B cell (primary cell): ENCODE measurements at regions not wholly inside any gene's neighbourhood (a gene's known extent, or its start where the extent isn't known, plus 50 kb on each side); places are given as distances from the start of the nearest gene placed in this dataset.
A peak's percentile ranks its signal among the peaks of the same experiment; 100 is the strongest.

Experiments
- ATAC-seq: fragments of 200-7000 bp; cut with Tn5 transposase; one replicate; pipeline ENCODE4 v1.10.0; 2021; ENCODE audit warnings: low read depth, mild to moderate bottlenecking, moderate number of reproducible peaks, moderate library complexity
- CTCF ChIA-PET: fragments of 350-600 bp; sonication (Branson Sonifier 250); formaldehyde crosslinking; loops from one replicate; lab custom pipeline; 2021; ENCODE audit warnings: antibody characterized with exemption, inconsistent platforms; lab: Charles Lee
- POLR2A ChIA-PET: fragments of 350-600 bp; sonication (Branson Sonifier 250); formaldehyde crosslinking; loops from one replicate; lab custom pipeline; 2021; ENCODE audit warnings: antibody characterized with exemption; lab: Charles Lee
- DNase-seq: peaks from one replicate; pipeline ENCODE4 v3.0.0; 2013
- H2AFZ ChIP-seq: 2 replicates; pipeline ENCODE4 v1.6.1; 2012; ENCODE audit warnings: mild to moderate bottlenecking, low read depth, low read length; ENCODE audit not compliant: insufficient read depth, poor library complexity, severe bottlenecking
- H3K27ac ChIP-seq, 2 donors: 1 replicate in 1 of 2; 2 replicates in 1 of 2; pipeline ENCODE4 v1.5.1; 2012 to 2013; ENCODE audit warnings: low read length in 2 of 2, mild to moderate bottlenecking in 2 of 2, moderate library complexity in 1 of 2
- H3K27me3 ChIP-seq, 4 experiments: fragments of 200-600 bp in 1 of 4; sonication (generic) in 1 of 4; replicated peaks in 1 of 4; 1 replicate in 2 of 4; 2 replicates in 2 of 4; pipeline versions ENCODE4 v1.6.1 to v1.7.0; 2013 to 2016; ENCODE audit warnings: low read length in 3 of 4, mild to moderate bottlenecking in 2 of 4, mixed read lengths in 1 of 4, moderate library complexity in 1 of 4; ENCODE audit not compliant: insufficient read depth in 4 of 4, control insufficient read depth in 3 of 4; ENCODE audit errors: control extremely low read depth in 1 of 4
- H3K36me3 ChIP-seq, 2 experiments: replicated peaks in 1 of 2; 1 replicate in 1 of 2; 2 replicates in 1 of 2; pipeline versions ENCODE4 v1.6.1 to v1.7.1; 2013; ENCODE audit warnings: low read length in 1 of 2; ENCODE audit not compliant: insufficient read depth in 2 of 2, control insufficient read depth in 1 of 2; ENCODE audit errors: control extremely low read depth in 1 of 2, extremely low read depth in 1 of 2
- H3K4me1 ChIP-seq, 2 donors: fragments of 200-600 bp in 1 of 2; sonication (generic) in 1 of 2; 1 replicate in 1 of 2; 2 replicates in 1 of 2; pipeline versions ENCODE4 v1.5.1 to v1.6.1; 2013 to 2017; ENCODE audit warnings: low read length in 2 of 2; ENCODE audit not compliant: control insufficient read depth in 2 of 2, insufficient read depth in 2 of 2
- H3K4me2 ChIP-seq: replicated peaks from 2 replicates; pipeline ENCODE3; 2012; ENCODE audit warnings: mild to moderate bottlenecking, low read depth, low read length; ENCODE audit not compliant: poor library complexity, severe bottlenecking
- H3K4me3 ChIP-seq, 5 experiments: fragments of 200-600 bp in 1 of 5; sonication (generic) in 1 of 5; 1 replicate in 3 of 5; 2 replicates in 2 of 5; pipeline versions ENCODE4 v1.5.1 to v1.7.0; 2011 to 2016; ENCODE audit warnings: low read length in 4 of 5, mild to moderate bottlenecking in 4 of 5, low read depth in 2 of 5, control low read depth in 1 of 5, moderate library complexity in 1 of 5; ENCODE audit not compliant: insufficient read depth in 1 of 5; ENCODE audit errors: control extremely low read depth in 1 of 5, extremely low read depth in 1 of 5
- H3K79me2 ChIP-seq: fragments of 200-600 bp; sonication (generic); one replicate; pipeline ENCODE4 v1.6.0; 2016; ENCODE audit warnings: low read length; ENCODE audit not compliant: control insufficient read depth, insufficient read depth
- H3K9ac ChIP-seq: fragments of 200-600 bp; sonication (generic); 2 replicates; pipeline ENCODE4 v1.6.1; 2017; ENCODE audit warnings: mild to moderate bottlenecking, low read length, moderate library complexity
- H3K9me3 ChIP-seq, 3 donors: one replicate each; pipeline versions ENCODE4 v1.6.1 to v1.7.1; 2013; ENCODE audit warnings: low read length in 2 of 3; ENCODE audit not compliant: control insufficient read depth in 2 of 3, insufficient read depth in 1 of 3; ENCODE audit errors: control extremely low read depth in 1 of 3
- H4K20me1 ChIP-seq: 2 replicates; pipeline ENCODE4 v1.6.0; 2012; ENCODE audit warnings: mild to moderate bottlenecking, low read length; ENCODE audit not compliant: insufficient read depth, control insufficient read depth, poor library complexity, severe bottlenecking
- H3K27ac Mint-ChIP-seq: one replicate; pipeline ENCODE4 v1.8.0; 2021; ENCODE audit warnings: mixed read lengths
- H3K27me3 Mint-ChIP-seq: one replicate; pipeline ENCODE4 v1.8.0; 2021; ENCODE audit warnings: mixed read lengths
- H3K4me1 Mint-ChIP-seq: one replicate; pipeline ENCODE4 v1.8.0; 2021; ENCODE audit warnings: mixed read lengths
- H3K4me3 Mint-ChIP-seq: one replicate; pipeline ENCODE4 v1.8.0; 2021; ENCODE audit warnings: mixed read lengths
- H3K9me3 Mint-ChIP-seq: one replicate; pipeline ENCODE4 v1.8.0; 2022; ENCODE audit warnings: mixed read lengths; ENCODE audit not compliant: insufficient read depth
- EZH2 ChIP-seq: IDR thresholded peaks from 2 replicates; pipeline ENCODE4 v1.6.1; 2012; ENCODE audit warnings: borderline replicate concordance, low read depth, mild to moderate bottlenecking, moderate library complexity, low read length; ENCODE audit not compliant: insufficient read depth, poor library complexity, severe bottlenecking
- WGBS: methylation state at CpG from one replicate; pipeline ENCODE4 v1.1.5; 2013; ENCODE audit warnings: missing lambda C conversion rate; ENCODE audit not compliant: insufficient coverage; 5-methylcytosine and 5-hydroxymethylcytosine counted together
- intact Hi-C: fragments of 100-400 bp; cut with micrococcal nuclease; formaldehyde crosslinking; loops from one replicate; pipeline ENCODE4 v1.10.0; 2022
- TF ChIP-seq, protein P1 (sequence below): fragments of 200-600 bp; IDR thresholded peaks from one replicate; pipeline ENCODE4 v1.8.0; 2022; ENCODE audit warnings: antibody characterized with exemption, mild to moderate bottlenecking

DNA sequence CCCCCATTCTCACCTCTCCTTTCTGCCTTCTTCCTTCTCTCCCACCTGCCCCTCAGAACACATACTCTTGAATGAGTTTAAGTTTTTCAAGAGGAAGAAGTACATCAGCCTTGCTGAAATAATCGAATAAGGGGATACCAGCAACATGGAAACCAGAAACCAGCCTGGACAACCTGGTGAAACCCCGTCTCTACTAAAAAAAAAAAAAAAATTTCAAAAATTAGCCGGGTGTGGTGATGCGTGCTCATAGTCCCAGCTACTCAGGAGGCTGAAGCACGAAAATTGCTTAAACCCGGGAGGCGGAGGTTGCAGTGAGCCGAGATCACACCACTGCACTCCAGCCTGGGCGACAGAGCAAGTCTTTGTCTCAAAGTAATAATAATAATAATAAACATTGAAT, 75.0 kb upstream of the SLC1A4 start:
- Mint-ChIP-seq H3K27ac (peak overlapping the region; percentile 3), H3K9me3 (no peaks in the 10 kb centered on the region), H3K27me3 (no peaks in the 10 kb centered on the region), H3K4me1 (peaks cover 53% of the 10 kb centered on the region), H3K4me3 (no peak overlapping the region)
- intact Hi-C loops: no loop called here
- Histone ChIP-seq H4K20me1 (peaks cover 6% of the 10 kb centered on the region), H3K4me3 (no peak overlapping the region), H3K4me1 (peaks cover 55 to 65% of the 10 kb centered on the region in 2 donors), H3K9ac (no peak overlapping the region), H3K4me2 (peak overlapping the region; percentile 13), H3K9me3 (no peaks in the 10 kb centered on the region), H3K36me3 (peaks cover 0 to 3% of the 10 kb centered on the region in 2 experiments), H3K27ac (no peak overlapping the region), H3K79me2 (peaks cover 31% of the 10 kb centered on the region), H2AFZ (no peak overlapping the region), H3K27me3 (no peaks in the 10 kb centered on the region)
- TF ChIP-seq EZH2: no peak
- TF ChIP-seq, protein P1, sequence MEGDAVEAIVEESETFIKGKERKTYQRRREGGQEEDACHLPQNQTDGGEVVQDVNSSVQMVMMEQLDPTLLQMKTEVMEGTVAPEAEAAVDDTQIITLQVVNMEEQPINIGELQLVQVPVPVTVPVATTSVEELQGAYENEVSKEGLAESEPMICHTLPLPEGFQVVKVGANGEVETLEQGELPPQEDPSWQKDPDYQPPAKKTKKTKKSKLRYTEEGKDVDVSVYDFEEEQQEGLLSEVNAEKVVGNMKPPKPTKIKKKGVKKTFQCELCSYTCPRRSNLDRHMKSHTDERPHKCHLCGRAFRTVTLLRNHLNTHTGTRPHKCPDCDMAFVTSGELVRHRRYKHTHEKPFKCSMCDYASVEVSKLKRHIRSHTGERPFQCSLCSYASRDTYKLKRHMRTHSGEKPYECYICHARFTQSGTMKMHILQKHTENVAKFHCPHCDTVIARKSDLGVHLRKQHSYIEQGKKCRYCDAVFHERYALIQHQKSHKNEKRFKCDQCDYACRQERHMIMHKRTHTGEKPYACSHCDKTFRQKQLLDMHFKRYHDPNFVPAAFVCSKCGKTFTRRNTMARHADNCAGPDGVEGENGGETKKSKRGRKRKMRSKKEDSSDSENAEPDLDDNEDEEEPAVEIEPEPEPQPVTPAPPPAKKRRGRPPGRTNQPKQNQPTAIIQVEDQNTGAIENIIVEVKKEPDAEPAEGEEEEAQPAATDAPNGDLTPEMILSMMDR: no peak
- DNase-seq (no peak), ATAC-seq (no peak)
- ChIA-PET CTCF (interaction anchor here (0.6 to 13.1 kb wide), 9 partner anchors 25 to 583 kb away, joined by 3 to 360 read pairs (median 6); partner anchors contain the start of genes AFTPH and SLC1A4), POLR2A (interaction anchor here (0.6 to 1.9 kb wide), 3 partner anchors 18 to 115 kb away, joined by 6 to 10 read pairs (median 6); no protein-coding TSS in a partner anchor)
- 44% methylated on average over 5 of the region's 9 CpGs for WGBS

DNA sequence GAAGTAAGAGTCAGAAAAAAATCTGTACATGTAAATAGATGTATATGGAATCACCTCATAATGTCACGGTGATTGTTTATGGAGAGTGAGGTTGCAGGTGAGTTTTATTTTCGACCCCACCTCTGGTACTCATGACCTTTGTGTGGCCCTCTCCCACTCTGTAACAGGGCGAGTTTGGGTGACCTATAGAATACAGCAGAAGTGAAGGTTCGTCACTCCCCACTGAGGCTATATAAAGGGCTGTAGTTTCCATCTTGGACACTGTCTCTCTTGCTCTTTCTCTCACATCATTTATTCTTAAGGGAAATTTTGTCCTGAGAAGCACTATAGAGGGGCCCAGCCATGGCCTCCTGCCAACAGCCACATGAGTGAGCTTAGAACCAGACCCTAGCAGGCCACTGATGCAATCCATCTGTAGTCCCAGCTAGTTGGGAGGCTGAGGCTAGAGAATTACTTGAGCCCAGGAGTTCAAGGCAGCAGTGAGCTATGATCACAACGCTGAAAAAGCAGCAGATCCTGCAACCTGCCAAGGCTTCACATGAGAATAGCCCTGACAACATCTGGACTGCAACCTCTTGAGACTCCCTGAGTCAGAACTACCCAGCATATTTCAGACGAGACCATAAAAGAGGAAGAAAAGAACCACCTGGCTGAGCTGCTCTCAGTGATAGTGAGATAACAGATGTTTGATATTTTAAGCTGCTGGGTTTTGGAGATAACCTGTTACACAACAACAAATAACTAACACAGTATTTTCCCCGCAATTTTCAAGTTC, 74.3 kb upstream of the SLC1A4 start:
- peaks cover 6% of the 10 kb centered on the region for H4K20me1 ChIP-seq
- H3K4me3 ChIP-seq: no peak overlapping the region
- no peak overlapping the region for H3K9ac ChIP-seq
- peak overlapping the region in 1 of 2 donors; percentile 58 for H3K27ac ChIP-seq
- H3K4me1 Mint-ChIP-seq: peaks cover 59% of the 10 kb centered on the region
- H3K4me3 Mint-ChIP-seq: peak overlapping the region; percentile 62
- 0% methylated on average over 1 of the region's 7 CpGs for WGBS
- ChIA-PET POLR2A (interaction anchor here (0.9 to 2.3 kb wide), 7 partner anchors 18 to 390 kb away, joined by 3 to 7 read pairs (median 6); no protein-coding TSS in a partner anchor), CTCF (interaction anchor here (0.6 to 13.1 kb wide), 24 partner anchors 10 to 587 kb away, joined by 3 to 360 read pairs (median 4); partner anchors contain the start of genes AFTPH, CEP68, RAB1A and SLC1A4)
- intact Hi-C loops: loop anchor here (1.0 to 5.0 kb wide), 3 partner anchors 252 to 390 kb away; no protein-coding TSS in a partner anchor
- H3K79me2 ChIP-seq: peaks cover 27% of the 10 kb centered on the region
- H3K27me3 ChIP-seq: no peaks in the 10 kb centered on the region
- no peaks in the 10 kb centered on the region for H3K9me3 Mint-ChIP-seq
- peak overlapping the region; percentile 66 for H3K27ac Mint-ChIP-seq
- H3K4me2 ChIP-seq: peak overlapping the region; percentile 42
- H3K4me1 ChIP-seq: peaks cover 57 to 68% of the 10 kb centered on the region in 2 donors
- H3K27me3 Mint-ChIP-seq: no peaks in the 10 kb centered on the region
- DNase-seq (peak; percentile 80), ATAC-seq (peak; percentile 79)
- no peak overlapping the region for H2AFZ ChIP-seq
- peaks cover 0 to 3% of the 10 kb centered on the region in 2 experiments for H3K36me3 ChIP-seq
- no peaks in the 10 kb centered on the region for H3K9me3 ChIP-seq
- TF ChIP-seq, protein P1: no peak
- TF ChIP-seq EZH2: no peak
